Neural progenitor cell (in vitro differentiated cells): ENCODE measurements at regions not wholly inside any gene's neighbourhood (a gene's known extent, or its start where the extent isn't known, plus 50 kb on each side); places are given as distances from the start of the nearest gene placed in this dataset.

Experiments used
- DNase-seq: peaks from one replicate; pipeline ENCODE4 v3.0.0-alpha.2; 2016; ENCODE audit warnings: low spot score
- H2AFZ ChIP-seq: fragments of 200-600 bp; sonication (generic); replicated peaks from 2 replicates; pipeline ENCODE4 v1.6.1; 2016; ENCODE audit warnings: antibody characterized with exemption
- H3F3A ChIP-seq: fragments of 200-600 bp; sonication (generic); 2 replicates; pipeline ENCODE4 v1.6.1; 2016; ENCODE audit warnings: antibody characterized with exemption, low read depth
- H3K27ac ChIP-seq: fragments of 200-600 bp; sonication (generic); 2 replicates; pipeline ENCODE4 v1.5.1; 2016; ENCODE audit warnings: mild to moderate bottlenecking
- H3K27me3 ChIP-seq: fragments of 200-600 bp; sonication (generic); 2 replicates; pipeline ENCODE4 v1.6.1; 2016; ENCODE audit warnings: mild to moderate bottlenecking, moderate library complexity
- H3K36me3 ChIP-seq: fragments of 200-600 bp; sonication (generic); 2 replicates; pipeline ENCODE4 v1.5.1; 2016
- H3K4me1 ChIP-seq: fragments of 200-600 bp; sonication (generic); 2 replicates; pipeline ENCODE4 v1.6.1; 2016; ENCODE audit warnings: mixed run types
- H3K4me2 ChIP-seq: fragments of 200-600 bp; sonication (generic); 2 replicates; pipeline ENCODE4 v1.6.1; 2016
- H3K4me3 ChIP-seq: fragments of 200-600 bp; sonication (generic); 2 replicates; pipeline ENCODE4 v1.5.1; 2016
- H3K79me2 ChIP-seq: fragments of 200-600 bp; sonication (generic); 2 replicates; pipeline ENCODE4 v1.6.1; 2016; ENCODE audit warnings: low read depth
- H3K9ac ChIP-seq: fragments of 200-600 bp; sonication (generic); 2 replicates; pipeline ENCODE4 v1.6.1; 2016
- H3K9me3 ChIP-seq: fragments of 200-600 bp; sonication (generic); 2 replicates; pipeline ENCODE4 v1.5.1; 2016; ENCODE audit warnings: low read depth
- H4K20me1 ChIP-seq: fragments of 200-600 bp; sonication (generic); 2 replicates; pipeline ENCODE4 v1.6.1; 2016; ENCODE audit warnings: low read depth
- H3K27ac Mint-ChIP-seq: 3 replicates; pipeline ENCODE4 v1.8.0; 2021; ENCODE audit warnings: mixed read lengths
- H3K27me3 Mint-ChIP-seq: 2 replicates; pipeline ENCODE4 v1.8.0; 2022; ENCODE audit warnings: low read depth, mild to moderate bottlenecking, inconsistent platforms, moderate library complexity, mixed read lengths; ENCODE audit not compliant: insufficient read depth
- H3K36me3 Mint-ChIP-seq: 3 replicates; pipeline ENCODE4 v1.8.0; 2021; ENCODE audit warnings: mixed read lengths
- H3K4me1 Mint-ChIP-seq: 3 replicates; pipeline ENCODE4 v1.8.0; 2021; ENCODE audit warnings: mixed read lengths
- H3K4me3 Mint-ChIP-seq: 3 replicates; pipeline ENCODE4 v1.8.0; 2021; ENCODE audit warnings: mild to moderate bottlenecking, moderate library complexity, mixed read lengths
- H3K9me3 Mint-ChIP-seq: 3 replicates; pipeline ENCODE4 v1.8.0; 2020; ENCODE audit warnings: mixed read lengths
- CTCF ChIP-seq: fragments of 200-600 bp; sonication (generic); IDR thresholded peaks from 2 replicates; pipeline ENCODE4 v1.5.1; 2017; ENCODE audit warnings: antibody characterized with exemption, mild to moderate bottlenecking
- EZH2 ChIP-seq: fragments of 200-600 bp; sonication (generic); IDR thresholded peaks from 2 replicates; pipeline ENCODE4 v1.6.1; 2017; ENCODE audit warnings: antibody characterized with exemption, mild to moderate bottlenecking, moderate library complexity
- EZH2phosphoT487 ChIP-seq: fragments of 200-600 bp; sonication (generic); IDR thresholded peaks from 2 replicates; pipeline ENCODE4 v1.6.1; 2017; ENCODE audit warnings: antibody characterized with exemption

GRCh38 chr3:117801912-117802239 lies 1092.3 kb downstream of the TUSC7 start:
- Histone ChIP-seq H3F3A (no peaks in the 10 kb centered on the region), H3K27me3 (no peaks in the 10 kb centered on the region), H3K9ac (no peak overlapping the region), H3K4me2 (no peak overlapping the region), H3K4me1 (peaks cover 11% of the 10 kb centered on the region), H3K36me3 (no peaks in the 10 kb centered on the region), H2AFZ (no peak overlapping the region), H3K4me3 (no peak overlapping the region), H3K27ac (no peak overlapping the region), H3K79me2 (no peaks in the 10 kb centered on the region), H3K9me3 (no peaks in the 10 kb centered on the region), H4K20me1 (no peaks in the 10 kb centered on the region)
- no peak for TF ChIP-seq EZH2
- no peak for TF ChIP-seq CTCF
- no peak for TF ChIP-seq EZH2phosphoT487
- Mint-ChIP-seq H3K9me3 (no peaks in the 10 kb centered on the region), H3K36me3 (no peaks in the 10 kb centered on the region), H3K27ac (no peak overlapping the region), H3K4me3 (no peak overlapping the region), H3K4me1 (peaks cover 3% of the 10 kb centered on the region), H3K27me3 (no peaks in the 10 kb centered on the region)
- DNase-seq, result no peak

GRCh38 chr3:117809186-117810081 lies 1099.9 kb downstream of the TUSC7 start:
- no peaks in the 10 kb centered on the region for H4K20me1 ChIP-seq
- Mint-ChIP-seq H3K36me3 (no peaks in the 10 kb centered on the region), H3K27me3 (no peaks in the 10 kb centered on the region), H3K4me1 (peaks cover 3% of the 10 kb centered on the region), H3K27ac (no peak overlapping the region), H3K9me3 (no peaks in the 10 kb centered on the region), H3K4me3 (no peak overlapping the region)
- H3K27ac ChIP-seq, result no peak overlapping the region
- H3K27me3 ChIP-seq, result no peaks in the 10 kb centered on the region
- no peaks in the 10 kb centered on the region for H3K79me2 ChIP-seq
- no peak overlapping the region for H2AFZ ChIP-seq
- no peak overlapping the region for H3K9ac ChIP-seq
- H3K9me3 ChIP-seq, result no peaks in the 10 kb centered on the region
- H3F3A ChIP-seq, result no peaks in the 10 kb centered on the region
- H3K4me2 ChIP-seq, result no peak overlapping the region
- no peaks in the 10 kb centered on the region for H3K4me1 ChIP-seq
- DNase-seq, result no peak
- H3K4me3 ChIP-seq, result no peak overlapping the region
- H3K36me3 ChIP-seq, result no peaks in the 10 kb centered on the region
- TF ChIP-seq EZH2phosphoT487 (no peak), CTCF (no peak), EZH2 (no peak)

- no peak overlapping the region for H3K4me2 ChIP-seq
- H3K27ac Mint-ChIP-seq, result no peak overlapping the region
- H3K9me3 Mint-ChIP-seq, result no peaks in the 10 kb centered on the region
- no peaks in the 10 kb centered on the region for H3K27me3 Mint-ChIP-seq
- H3K9ac ChIP-seq, result no peak overlapping the region
- H4K20me1 ChIP-seq, result no peaks in the 10 kb centered on the region
- TF ChIP-seq EZH2 (no peak), EZH2phosphoT487 (no peak), CTCF (no peak)
- no peak for DNase-seq
- H3K27me3 ChIP-seq, result no peaks in the 10 kb centered on the region
- H2AFZ ChIP-seq, result no peak overlapping the region
- H3K4me1 Mint-ChIP-seq, result peaks cover 3% of the 10 kb centered on the region
- H3K4me3 Mint-ChIP-seq, result no peak overlapping the region
- no peaks in the 10 kb centered on the region for H3K36me3 ChIP-seq
- H3K36me3 Mint-ChIP-seq, result no peaks in the 10 kb centered on the region
- H3K79me2 ChIP-seq, result no peaks in the 10 kb centered on the region
- no peaks in the 10 kb centered on the region for H3K4me1 ChIP-seq
- H3K27ac ChIP-seq, result no peak overlapping the region
- no peaks in the 10 kb centered on the region for H3K9me3 ChIP-seq
- H3F3A ChIP-seq, result no peaks in the 10 kb centered on the region
- no peak overlapping the region for H3K4me3 ChIP-seq
Measured at GRCh38 chr3:117811786-117812185, 1102.2 kb downstream of the TUSC7 start.
